Stimulated activated CD4-positive, alpha-beta T cell treated with anti-CD3 and anti-CD28 coated beads, TNF-alpha, amount 100 ng/mL, for 48 hours (primary cell): ENCODE measurements at regions not wholly inside any gene's neighbourhood (a gene's known extent, or its start where the extent isn't known, plus 50 kb on each side); places are given as distances from the start of the nearest gene placed in this dataset.
"Not testable (repeated sequence)": the region's sequence is repeated elsewhere in the genome, so short reads cannot be mapped to it uniquely, and the experiment has no call there.

Experiments
- DNase-seq, 3 donors: peaks; one replicate each; pipeline ENCODE4 v3.0.0-alpha.2; 2020; ENCODE audit warnings: low read depth in 3 of 3

- DNase-seq, result no peak
Measured at GRCh38 chrX:1140236-1140681, 72.2 kb downstream of the CRLF2 start.

GRCh38 chrX:1139185-1139500, 73.3 kb downstream of the CRLF2 start:
- no peak for DNase-seq

GRCh38 chrX:1138476-1139184, 73.8 kb downstream of the CRLF2 start:
- DNase-seq, result no peak

- no peak for DNase-seq
Measured at GRCh38 chrX:1137531-1137930, 74.9 kb downstream of the CRLF2 start.

- DNase-seq, result not testable (repeated sequence)
Measured at GRCh38 chrX:1136582-1136981, 75.9 kb downstream of the CRLF2 start.

GRCh38 chrX:1134976-1135375, 77.5 kb downstream of the CRLF2 start:
- no peak for DNase-seq

- no peak for DNase-seq
Measured at GRCh38 chrX:1134156-1134555, 78.3 kb downstream of the CRLF2 start.

GRCh38 chrX:1126738-1127137, 85.7 kb downstream of the CRLF2 start:
- no peak for DNase-seq

GRCh38 chrX:1124531-1124930, 87.9 kb downstream of the CRLF2 start:
- no peak for DNase-seq

GRCh38 chrX:1122851-1123250, 89.6 kb downstream of the CRLF2 start:
- not testable (repeated sequence) for DNase-seq

- no peak for DNase-seq
Measured at GRCh38 chrX:1119275-1119674, 93.2 kb downstream of the CRLF2 start.

GRCh38 chrX:1118572-1119199, 93.8 kb downstream of the CRLF2 start:
- DNase-seq, result no peak

GRCh38 chrX:1115411-1115810, 97.0 kb downstream of the CRLF2 start:
- DNase-seq, result not testable (repeated sequence)

- no peak for DNase-seq
Measured at GRCh38 chrX:1112321-1112720, 100.1 kb downstream of the CRLF2 start.

- peak in 1 of 3 donors; percentile 6 for DNase-seq
Measured at GRCh38 chrX:1111601-1112300, 100.7 kb downstream of the CRLF2 start.

GRCh38 chrX:1109580-1110119, 102.8 kb downstream of the CRLF2 start:
- no peak for DNase-seq

GRCh38 chrX:1108501-1109445, 103.7 kb downstream of the CRLF2 start:
- DNase-seq, result no peak

GRCh38 chrX:1106478-1107210, 105.8 kb downstream of the CRLF2 start:
- no peak for DNase-seq

- no peak for DNase-seq
Measured at GRCh38 chrX:1105671-1106419, 106.6 kb downstream of the CRLF2 start.

- DNase-seq, result not testable (repeated sequence)
Measured at GRCh38 chrX:1105031-1105430, 107.4 kb downstream of the CRLF2 start.
